ENCODE measurements at regions not wholly inside any gene's neighbourhood (a gene's known extent, or its start where the extent isn't known, plus 50 kb on each side); places are given as distances from the start of the nearest gene placed in this dataset.

DNA sequence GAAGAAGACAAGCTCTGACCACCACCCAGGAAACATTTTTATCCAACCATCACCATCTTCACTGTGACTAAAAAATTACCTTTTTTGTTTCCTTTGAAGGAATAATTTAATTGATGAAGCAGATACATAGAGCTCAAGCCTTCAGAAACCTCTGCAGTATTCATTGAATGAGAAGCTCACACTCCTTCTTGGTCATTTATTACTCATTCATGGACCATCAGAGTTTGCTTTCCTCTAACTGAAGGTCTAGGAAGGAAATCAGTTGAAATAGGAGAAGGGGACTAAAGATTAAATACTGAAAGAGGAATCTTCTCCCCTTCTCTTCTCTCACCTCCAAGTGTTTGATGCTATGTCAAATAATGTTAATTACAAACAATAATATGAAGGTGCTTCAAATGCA lies 290.6 kb upstream of the KLF3 start:
- Mint-ChIP-seq H3K4me3 (no peak overlapping the region), H3K27ac (no peak overlapping the region), H3K4me1 (peaks cover 4% of the 10 kb centered on the region), H3K27me3 (peaks cover 3% of the 10 kb centered on the region), H3K9me3 (ENCODE audit: insufficient read depth) (peaks cover 3% of the 10 kb centered on the region)
- no peaks in the 10 kb centered on the region for H4K20me1 ChIP-seq (ENCODE audit: control insufficient read depth, insufficient read depth, low read length, poor library complexity, severe bottlenecking)
- H3K9ac ChIP-seq (ENCODE audit: low read length) = no peak overlapping the region
- H3K27ac ChIP-seq (ENCODE audit: low read length in 2 of 2) = no peak overlapping the region
- no peak overlapping the region for H3K4me2 ChIP-seq (replicated peaks; ENCODE audit: low read depth, low read length, poor library complexity, severe bottlenecking)
- no peaks in the 10 kb centered on the region for H3K79me2 ChIP-seq (ENCODE audit: control insufficient read depth, insufficient read depth, low read length)
- ChIA-PET POLR2A (no interaction called here), CTCF (no interaction called here)
- peaks cover 0 to 3% of the 10 kb centered on the region in 2 donors for H3K4me1 ChIP-seq (ENCODE audit: control insufficient read depth in 2 of 2, insufficient read depth in 2 of 2, low read length in 2 of 2)
- H3K27me3 ChIP-seq (replicated peaks in 1 of 4; ENCODE audit: control extremely low read depth in 1 of 4, control insufficient read depth in 3 of 4, insufficient read depth in 4 of 4, low read length in 3 of 4) = peaks cover 0 to 2% (median 0%) of the 10 kb centered on the region in 4 experiments
- no peak for ATAC-seq (ENCODE audit: low read depth)
- no peak overlapping the region for H3K4me3 ChIP-seq (ENCODE audit: control extremely low read depth in 1 of 5, extremely low read depth in 1 of 5, insufficient read depth in 1 of 5, low read depth in 2 of 5, low read length in 4 of 5)
- intact Hi-C loops (cut with micrococcal nuclease) = no loop called here
- no peaks in the 10 kb centered on the region for H3K9me3 ChIP-seq (ENCODE audit: control extremely low read depth in 1 of 3, control insufficient read depth in 2 of 3, insufficient read depth in 1 of 3, low read length in 2 of 3)
- TF ChIP-seq EZH2 (IDR thresholded peaks at IDR 0.05; ENCODE audit: borderline replicate concordance, insufficient read depth, low read depth, low read length, poor library complexity, severe bottlenecking) = no peak
- DNase-seq = no peak
- no peak overlapping the region for H2AFZ ChIP-seq (ENCODE audit: insufficient read depth, low read depth, low read length, poor library complexity, severe bottlenecking)
- H3K36me3 ChIP-seq (replicated peaks in 1 of 2; ENCODE audit: control extremely low read depth in 1 of 2, control insufficient read depth in 1 of 2, extremely low read depth in 1 of 2, insufficient read depth in 2 of 2, low read length in 1 of 2) = no peaks in the 10 kb centered on the region

GRCh38 chr4:38377195-38377594 lies 286.8 kb upstream of the KLF3 start:
- H3K4me3 Mint-ChIP-seq = no peak overlapping the region
- H3K4me3 ChIP-seq (ENCODE audit: control extremely low read depth in 1 of 5, extremely low read depth in 1 of 5, insufficient read depth in 1 of 5, low read depth in 2 of 5, low read length in 4 of 5) = no peak overlapping the region
- DNase-seq (no peak), ATAC-seq (ENCODE audit: low read depth) (no peak)
- POLR2A ChIA-PET = no interaction called here
- WGBS (ENCODE audit: insufficient coverage) = no CpG with 5 or more reads among the region's 1 CpG
- peaks cover 3% of the 10 kb centered on the region for H3K9me3 Mint-ChIP-seq (ENCODE audit: insufficient read depth)
- no peak overlapping the region for H3K4me2 ChIP-seq (replicated peaks; ENCODE audit: low read depth, low read length, poor library complexity, severe bottlenecking)
- no peak overlapping the region for H3K27ac Mint-ChIP-seq
- H3K9ac ChIP-seq (ENCODE audit: low read length) = no peak overlapping the region
- H4K20me1 ChIP-seq (ENCODE audit: control insufficient read depth, insufficient read depth, low read length, poor library complexity, severe bottlenecking) = no peaks in the 10 kb centered on the region
- H3K27me3 Mint-ChIP-seq = peaks cover 3% of the 10 kb centered on the region
- intact Hi-C loops (cut with micrococcal nuclease) = no loop called here
- H3K36me3 ChIP-seq (replicated peaks in 1 of 2; ENCODE audit: control extremely low read depth in 1 of 2, control insufficient read depth in 1 of 2, extremely low read depth in 1 of 2, insufficient read depth in 2 of 2, low read length in 1 of 2) = no peaks in the 10 kb centered on the region
- peaks cover 0 to 2% (median 0%) of the 10 kb centered on the region in 4 experiments for H3K27me3 ChIP-seq (replicated peaks in 1 of 4; ENCODE audit: control extremely low read depth in 1 of 4, control insufficient read depth in 3 of 4, insufficient read depth in 4 of 4, low read length in 3 of 4)
- H3K4me1 Mint-ChIP-seq = peaks cover 4% of the 10 kb centered on the region
- H3K4me1 ChIP-seq (ENCODE audit: control insufficient read depth in 2 of 2, insufficient read depth in 2 of 2, low read length in 2 of 2) = peaks cover 0 to 3% of the 10 kb centered on the region in 2 donors
- H3K79me2 ChIP-seq (ENCODE audit: control insufficient read depth, insufficient read depth, low read length) = no peaks in the 10 kb centered on the region
- H3K27ac ChIP-seq (ENCODE audit: low read length in 2 of 2) = no peak overlapping the region
- TF ChIP-seq, protein P1, sequence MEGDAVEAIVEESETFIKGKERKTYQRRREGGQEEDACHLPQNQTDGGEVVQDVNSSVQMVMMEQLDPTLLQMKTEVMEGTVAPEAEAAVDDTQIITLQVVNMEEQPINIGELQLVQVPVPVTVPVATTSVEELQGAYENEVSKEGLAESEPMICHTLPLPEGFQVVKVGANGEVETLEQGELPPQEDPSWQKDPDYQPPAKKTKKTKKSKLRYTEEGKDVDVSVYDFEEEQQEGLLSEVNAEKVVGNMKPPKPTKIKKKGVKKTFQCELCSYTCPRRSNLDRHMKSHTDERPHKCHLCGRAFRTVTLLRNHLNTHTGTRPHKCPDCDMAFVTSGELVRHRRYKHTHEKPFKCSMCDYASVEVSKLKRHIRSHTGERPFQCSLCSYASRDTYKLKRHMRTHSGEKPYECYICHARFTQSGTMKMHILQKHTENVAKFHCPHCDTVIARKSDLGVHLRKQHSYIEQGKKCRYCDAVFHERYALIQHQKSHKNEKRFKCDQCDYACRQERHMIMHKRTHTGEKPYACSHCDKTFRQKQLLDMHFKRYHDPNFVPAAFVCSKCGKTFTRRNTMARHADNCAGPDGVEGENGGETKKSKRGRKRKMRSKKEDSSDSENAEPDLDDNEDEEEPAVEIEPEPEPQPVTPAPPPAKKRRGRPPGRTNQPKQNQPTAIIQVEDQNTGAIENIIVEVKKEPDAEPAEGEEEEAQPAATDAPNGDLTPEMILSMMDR (IDR thresholded peaks at IDR 0.05) = no peak
- no peak for TF ChIP-seq EZH2 (IDR thresholded peaks at IDR 0.05; ENCODE audit: borderline replicate concordance, insufficient read depth, low read depth, low read length, poor library complexity, severe bottlenecking)
- CTCF ChIA-PET = no interaction called here
- H2AFZ ChIP-seq (ENCODE audit: insufficient read depth, low read depth, low read length, poor library complexity, severe bottlenecking) = no peak overlapping the region
- no peaks in the 10 kb centered on the region for H3K9me3 ChIP-seq (ENCODE audit: control extremely low read depth in 1 of 3, control insufficient read depth in 2 of 3, insufficient read depth in 1 of 3, low read length in 2 of 3)

Data from B cell (primary cell).